H1 (cell line): ENCODE measurements at regions not wholly inside any gene's neighbourhood (a gene's known extent, or its start where the extent isn't known, plus 50 kb on each side); places are given as distances from the start of the nearest gene placed in this dataset.

ENCODE experiments used
- CTCF ChIA-PET: fragments of 300-600 bp; sonication (Branson Sonifier 250); formaldehyde crosslinking; loops from one replicate; lab custom pipeline; 2021; ENCODE audit not compliant: partially characterized antibody; lab: Charles Lee
- POLR2A ChIA-PET: fragments of 300-600 bp; sonication (Branson Sonifier 250); formaldehyde crosslinking; loops from one replicate; lab custom pipeline; 2021; ENCODE audit warnings: inconsistent platforms; ENCODE audit not compliant: partially characterized antibody; lab: Charles Lee
- DNase-seq, 2 experiments: peaks; one replicate each; pipeline versions ENCODE4 v3.0.0 to v3.0.0-alpha.2; 2010 to 2022; ENCODE audit warnings: low spot score in 2 of 2, low read depth in 1 of 2, mixed read lengths in 1 of 2
- FAIRE-seq: peaks from 2 replicates; lab custom pipeline; 2011; peaks lifted over from hg19 to GRCh38; lab: Jason Lieb, UNC
- H2AFZ ChIP-seq: 2 replicates; pipeline ENCODE4 v1.8.1; 2012; ENCODE audit warnings: low read length, inconsistent platforms
- H2AK5ac ChIP-seq: 2 replicates; pipeline ENCODE4 v1.6.1; 2013; ENCODE audit warnings: low read depth, low read length
- H2BK120ac ChIP-seq: replicated peaks from 2 replicates; pipeline ENCODE3; 2013; ENCODE audit warnings: low read depth, low read length, inconsistent platforms
- H2BK12ac ChIP-seq: 2 replicates; pipeline ENCODE4 v1.6.1; 2013; ENCODE audit warnings: low read depth, low read length
- H2BK15ac ChIP-seq: 2 replicates; pipeline ENCODE4 v1.6.1; 2013; ENCODE audit warnings: low read length
- H2BK20ac ChIP-seq: 2 replicates; pipeline ENCODE4 v1.6.1; 2013; ENCODE audit warnings: low read length
- H2BK5ac ChIP-seq: 2 replicates; pipeline ENCODE4 v1.6.1; 2013; ENCODE audit warnings: low read depth, low read length
- H3K14ac ChIP-seq: 2 replicates; pipeline ENCODE4 v1.6.1; 2013; ENCODE audit warnings: inconsistent platforms; ENCODE audit not compliant: insufficient read length
- H3K18ac ChIP-seq: 2 replicates; pipeline ENCODE4 v1.6.1; 2013; ENCODE audit warnings: low read length; ENCODE audit errors: extremely low read depth
- H3K23ac ChIP-seq: 2 replicates; pipeline ENCODE4 v1.6.1; 2013; ENCODE audit warnings: inconsistent platforms; ENCODE audit not compliant: insufficient read length
- H3K23me2 ChIP-seq: 2 replicates; pipeline ENCODE4 v1.6.1; 2013; ENCODE audit warnings: low read depth, low read length
- H3K27ac ChIP-seq: 2 replicates; pipeline ENCODE4 v1.6.1; 2011; ENCODE audit warnings: low read depth, low read length, inconsistent platforms
- H3K27me3 ChIP-seq, 4 experiments: replicated peaks in 1 of 4; 1 replicate in 1 of 4; 2 replicates in 3 of 4; pipeline versions ENCODE4 v1.6.1 to v1.8.1; 2011 to 2013; ENCODE audit warnings: low read length in 3 of 4, mild to moderate bottlenecking in 3 of 4, inconsistent platforms in 2 of 4, mixed read lengths in 2 of 4, moderate library complexity in 1 of 4; ENCODE audit not compliant: control insufficient read depth in 3 of 4, insufficient read depth in 3 of 4; ENCODE audit errors: extremely low read depth in 1 of 4
- H3K36me3 ChIP-seq, 4 experiments: 2 replicates each; pipeline versions ENCODE4 v1.6.1 to v1.8.1; 2011 to 2013; ENCODE audit warnings: mild to moderate bottlenecking in 4 of 4, low read length in 3 of 4, moderate library complexity in 2 of 4, control low read depth in 1 of 4, inconsistent platforms in 1 of 4; ENCODE audit not compliant: insufficient read depth in 4 of 4, control insufficient read depth in 2 of 4
- H3K4ac ChIP-seq: replicated peaks from 2 replicates; pipeline ENCODE3; 2013; ENCODE audit warnings: low read length, low read depth, mixed read lengths, inconsistent platforms; ENCODE audit not compliant: insufficient read length
- H3K4me1 ChIP-seq, 4 experiments: replicated peaks in 1 of 4; 1 replicate in 1 of 4; 2 replicates in 3 of 4; pipeline versions ENCODE4 v1.6.1 to v1.8.1; 2011 to 2013; ENCODE audit warnings: low read length in 3 of 4, inconsistent platforms in 2 of 4, mixed read lengths in 1 of 4; ENCODE audit not compliant: insufficient read depth in 4 of 4, control insufficient read depth in 3 of 4
- H3K4me2 ChIP-seq, 2 experiments: 2 replicates each; pipeline versions ENCODE4 v1.6.1 to v1.8.1; 2011 to 2013; ENCODE audit warnings: low read depth in 2 of 2, low read length in 2 of 2, control low read depth in 1 of 2, inconsistent platforms in 1 of 2, mild to moderate bottlenecking in 1 of 2; ENCODE audit not compliant: insufficient read depth in 1 of 2
- H3K4me3 ChIP-seq, 4 experiments: fragments of 200-600, 300-600 bp in 1 of 4; sonication (generic), shearing (Covaris generic), sonication (Bioruptor Twin) in 1 of 4; 2 replicates each; pipeline versions ENCODE4 v1.5.1 to v1.8.1; 2011 to 2016; ENCODE audit warnings: low read length in 4 of 4, low read depth in 3 of 4, control low read depth in 2 of 4, inconsistent platforms in 2 of 4, mild to moderate bottlenecking in 2 of 4, mixed read lengths in 1 of 4, moderate library complexity in 1 of 4; ENCODE audit not compliant: insufficient read depth in 2 of 4; ENCODE audit errors: extremely low read depth in 1 of 4
- H3K56ac ChIP-seq: replicated peaks from 2 replicates; pipeline ENCODE3; 2013; ENCODE audit warnings: low read depth, mild to moderate bottlenecking, mixed read lengths, low read length, inconsistent platforms; ENCODE audit not compliant: insufficient read length
- H3K79me1 ChIP-seq: 2 replicates; pipeline ENCODE4 v1.6.1; 2013; ENCODE audit warnings: low read depth, low read length, control low read depth
- H3K79me2 ChIP-seq, 2 experiments: 2 replicates each; pipeline versions ENCODE4 v1.6.1 to v1.8.1; 2012 to 2013; ENCODE audit warnings: low read length in 2 of 2, mild to moderate bottlenecking in 2 of 2, inconsistent platforms in 1 of 2; ENCODE audit not compliant: insufficient read depth in 2 of 2, control insufficient read depth in 1 of 2
- H3K9ac ChIP-seq, 4 experiments: replicated peaks in 1 of 4; 1 replicate in 1 of 4; 2 replicates in 3 of 4; pipeline versions ENCODE4 v1.6.1 to v1.8.1; 2011 to 2013; ENCODE audit warnings: low read depth in 3 of 4, low read length in 3 of 4, control low read depth in 2 of 4, mild to moderate bottlenecking in 2 of 4, moderate library complexity in 2 of 4, inconsistent platforms in 1 of 4; ENCODE audit errors: extremely low read depth in 1 of 4
- H3K9me3 ChIP-seq, 2 experiments: 2 replicates each; pipeline versions ENCODE4 v1.6.1 to v1.8.1; 2012 to 2013; ENCODE audit warnings: mild to moderate bottlenecking in 2 of 2, moderate library complexity in 2 of 2, control low read depth in 1 of 2, inconsistent platforms in 1 of 2, low read depth in 1 of 2, low read length in 1 of 2, mixed read lengths in 1 of 2; ENCODE audit not compliant: insufficient read depth in 2 of 2
- H4K20me1 ChIP-seq, 2 experiments: replicated peaks in 1 of 2; 2 replicates each; pipeline versions ENCODE3 to v1.8.1; 2011 to 2013; ENCODE audit warnings: inconsistent platforms in 2 of 2, low read length in 2 of 2, mild to moderate bottlenecking in 1 of 2; ENCODE audit not compliant: insufficient read depth in 2 of 2, control insufficient read depth in 1 of 2
- H4K5ac ChIP-seq: 2 replicates; pipeline ENCODE4 v1.6.1; 2013; ENCODE audit warnings: low read length, low read depth, mixed read lengths, inconsistent platforms; ENCODE audit not compliant: insufficient read length
- H4K8ac ChIP-seq: 2 replicates; pipeline ENCODE4 v1.8.0; 2013; ENCODE audit warnings: mild to moderate bottlenecking, moderate library complexity, low read length, inconsistent platforms; ENCODE audit not compliant: insufficient read depth; ENCODE audit errors: extremely low read depth
- H4K91ac ChIP-seq: replicated peaks from 2 replicates; pipeline ENCODE3; 2013; ENCODE audit warnings: low read length, mixed read lengths, inconsistent platforms; ENCODE audit not compliant: insufficient read length
- CHD1 ChIP-seq: IDR thresholded peaks from 2 replicates; pipeline ENCODE4 v1.6.1; 2012; ENCODE audit warnings: low read depth, low read length, improper control_type of control experiment
- RXRA ChIP-seq: IDR thresholded peaks from 2 replicates; pipeline ENCODE4 v1.6.1; 2011; ENCODE audit warnings: low read depth, mild to moderate bottlenecking, low read length, moderate library complexity; ENCODE audit not compliant: insufficient read depth
- SRF ChIP-seq: IDR thresholded peaks from 2 replicates; pipeline ENCODE4 v1.6.1; 2011; ENCODE audit warnings: mild to moderate bottlenecking, low read depth, low read length, moderate library complexity
- TBP ChIP-seq: IDR thresholded peaks from 2 replicates; pipeline ENCODE4 v1.6.1; 2011; ENCODE audit warnings: low read depth, low read length, improper control_type of control experiment
- WGBS, 2 experiments: shearing (Covaris generic) in 1 of 2; methylation state at CpG; one replicate each; pipeline versions ENCODE4 v1.1.6 to v1.1.7; 2013 to 2015; ENCODE audit warnings: low lambda C conversion rate in 2 of 2, mixed read lengths in 2 of 2, inconsistent platforms in 1 of 2, low coverage in 1 of 2, missing lambda C conversion rate in 1 of 2; ENCODE audit not compliant: insufficient replicate concordance in 2 of 2, insufficient coverage in 1 of 2, insufficient read length in 1 of 2; ENCODE audit errors: extremely low coverage in 1 of 2, missing lambda C conversion rate in 1 of 2; 5-methylcytosine and 5-hydroxymethylcytosine counted together

DNA sequence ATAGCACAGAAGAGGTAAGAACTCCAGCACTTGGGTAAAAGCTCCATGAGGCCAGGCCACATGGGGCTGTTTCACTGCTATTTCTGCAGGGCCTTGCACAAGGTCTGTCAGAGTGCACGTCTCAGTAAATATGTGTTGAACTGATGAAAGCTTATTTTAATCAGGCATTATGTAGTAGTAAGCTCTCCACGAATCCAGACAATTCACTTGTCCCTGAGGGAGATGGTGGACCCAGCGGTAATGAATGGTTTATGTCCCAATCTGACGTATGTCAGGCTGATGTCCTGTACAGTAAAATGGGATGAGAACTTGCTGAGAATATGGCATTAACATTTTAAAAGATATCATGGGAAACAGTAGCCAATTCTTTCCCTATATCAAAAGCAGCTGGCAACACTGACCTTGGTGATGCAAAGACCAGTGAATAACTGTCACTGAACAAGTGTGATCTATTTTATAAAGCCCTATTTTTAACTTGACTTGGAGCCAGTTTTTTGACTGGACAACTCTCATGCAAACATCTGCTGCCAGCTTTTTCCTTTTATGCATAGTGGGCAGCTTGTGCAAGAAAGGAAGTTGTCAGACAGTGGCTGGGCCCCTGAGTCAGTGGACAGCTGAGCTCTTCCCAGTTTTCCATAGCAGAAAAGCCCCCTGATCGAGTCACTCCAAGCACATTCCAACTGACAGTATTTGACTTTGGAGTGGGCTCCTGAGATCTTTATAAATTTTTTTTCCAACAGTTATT, 519.8 kb upstream of the MDFIC2 start:
- no peak overlapping the region for H2BK12ac ChIP-seq
- H3K79me1 ChIP-seq, result no peaks in the 10 kb centered on the region
- H3K23ac ChIP-seq, result no peak overlapping the region
- no peak overlapping the region for H4K8ac ChIP-seq
- no peak overlapping the region for H2AFZ ChIP-seq
- H2AK5ac ChIP-seq, result no peak overlapping the region
- H3K23me2 ChIP-seq, result no peaks in the 10 kb centered on the region
- H3K79me2 ChIP-seq, result no peaks in the 10 kb centered on the region
- no peak overlapping the region for H3K4me3 ChIP-seq
- no peak overlapping the region for H3K56ac ChIP-seq
- ChIA-PET CTCF (interaction anchor here (1.6 kb wide), 1 partner anchor 11 kb away, joined by 3 read pairs; no protein-coding TSS in a partner anchor), POLR2A (no interaction called here)
- no peak overlapping the region for H3K18ac ChIP-seq
- H3K36me3 ChIP-seq, result no peaks in the 10 kb centered on the region
- no peak overlapping the region for H2BK15ac ChIP-seq
- H3K14ac ChIP-seq, result no peak overlapping the region
- DNase-seq, result no peak
- no peak overlapping the region for H4K5ac ChIP-seq
- H3K9me3 ChIP-seq, result no peaks in the 10 kb centered on the region
- H3K4me2 ChIP-seq, result no peak overlapping the region
- H3K4me1 ChIP-seq, result peaks cover 0 to 9% (median 6%) of the 10 kb centered on the region in 4 experiments; a peak in 4 of 7 replicates
- no peak overlapping the region for H3K4ac ChIP-seq
- H2BK20ac ChIP-seq, result peak overlapping the region; percentile 19; the same call in 1 of the 2 replicates
- H3K9ac ChIP-seq, result no peak overlapping the region
- H4K91ac ChIP-seq, result no peak overlapping the region
- H4K20me1 ChIP-seq, result no peaks in the 10 kb centered on the region
- H2BK5ac ChIP-seq, result no peak overlapping the region
- no peaks in the 10 kb centered on the region for H3K27me3 ChIP-seq
- no peak for FAIRE-seq
- no peak for TF ChIP-seq TBP
- no peak for TF ChIP-seq SRF
- no peak for TF ChIP-seq CHD1
- no peak for TF ChIP-seq RXRA
- no peak overlapping the region for H2BK120ac ChIP-seq
- 92% methylated on average over 5 of the region's 5 CpGs; no CpG with 5 or more reads in 1 of the 2 experiments for WGBS, 2 experiments
- H3K27ac ChIP-seq, result no peak overlapping the region
